IPS DF 6.9 (cell line): ENCODE measurements at regions not wholly inside any gene's neighbourhood (a gene's known extent, or its start where the extent isn't known, plus 50 kb on each side); places are given as distances from the start of the nearest gene placed in this dataset.
A peak's percentile ranks its signal among the peaks of the same experiment; 100 is the strongest.

Experiments used
- DNase-seq: peaks from one replicate; pipeline ENCODE4 v3.0.0-alpha.2; 2013; ENCODE audit warnings: low read depth, low spot score
- H3K27ac ChIP-seq: one replicate; pipeline ENCODE4 v1.5.1; 2013; ENCODE audit warnings: low read length, control low read depth
- H3K27me3 ChIP-seq: 2 replicates; pipeline ENCODE4 v1.6.1; 2013; ENCODE audit warnings: mild to moderate bottlenecking, low read length; ENCODE audit not compliant: control insufficient read depth, insufficient read depth
- H3K36me3 ChIP-seq: 2 replicates; pipeline ENCODE4 v1.6.1; 2013; ENCODE audit warnings: low read length; ENCODE audit not compliant: control insufficient read depth, insufficient read depth
- H3K4me1 ChIP-seq: 2 replicates; pipeline ENCODE4 v1.6.1; 2013; ENCODE audit warnings: low read length; ENCODE audit not compliant: control insufficient read depth, insufficient read depth
- H3K4me3 ChIP-seq: 2 replicates; pipeline ENCODE4 v1.5.1; 2013; ENCODE audit warnings: mild to moderate bottlenecking, low read length
- H3K9me3 ChIP-seq: 2 replicates; pipeline ENCODE4 v1.6.1; 2013; ENCODE audit warnings: low read length, inconsistent platforms; ENCODE audit not compliant: control insufficient read depth, insufficient read depth
- WGBS: extraction: QIAGEN DNeasy Blood & Tissue Kit; methylation state at CpG from one replicate; pipeline ENCODE4 v1.1.7; 2013; ENCODE audit warnings: mixed read lengths, missing lambda C conversion rate; ENCODE audit not compliant: insufficient read length, insufficient coverage; 5-methylcytosine and 5-hydroxymethylcytosine counted together

GRCh38 chr2:237158194-237158593 lies 72.5 kb downstream of the COPS8 start:
- no peak for DNase-seq
- H3K9me3 ChIP-seq = no peaks in the 10 kb centered on the region
- H3K27me3 ChIP-seq = no peaks in the 10 kb centered on the region
- H3K4me1 ChIP-seq = no peaks in the 10 kb centered on the region
- WGBS = no CpG with 5 or more reads among the region's 7 CpGs
- no peak overlapping the region for H3K27ac ChIP-seq
- H3K36me3 ChIP-seq = no peaks in the 10 kb centered on the region
- no peak overlapping the region for H3K4me3 ChIP-seq

GRCh38 chr2:237159006-237159911 lies 73.6 kb downstream of the COPS8 start:
- DNase-seq = no peak
- Histone ChIP-seq H3K27me3 (no peaks in the 10 kb centered on the region), H3K27ac (no peak overlapping the region), H3K4me3 (no peak overlapping the region), H3K4me1 (no peaks in the 10 kb centered on the region), H3K9me3 (no peaks in the 10 kb centered on the region), H3K36me3 (no peaks in the 10 kb centered on the region)
- WGBS = no CpG with 5 or more reads among the region's 10 CpGs

GRCh38 chr2:237160271-237160919 lies 74.7 kb downstream of the COPS8 start:
- no CpG with 5 or more reads among the region's 9 CpGs for WGBS
- Histone ChIP-seq H3K9me3 (no peaks in the 10 kb centered on the region), H3K4me1 (no peaks in the 10 kb centered on the region), H3K4me3 (no peak overlapping the region; the same call in 1 of the 2 replicates), H3K36me3 (no peaks in the 10 kb centered on the region), H3K27ac (no peak overlapping the region), H3K27me3 (no peaks in the 10 kb centered on the region)
- DNase-seq = no peak

DNA sequence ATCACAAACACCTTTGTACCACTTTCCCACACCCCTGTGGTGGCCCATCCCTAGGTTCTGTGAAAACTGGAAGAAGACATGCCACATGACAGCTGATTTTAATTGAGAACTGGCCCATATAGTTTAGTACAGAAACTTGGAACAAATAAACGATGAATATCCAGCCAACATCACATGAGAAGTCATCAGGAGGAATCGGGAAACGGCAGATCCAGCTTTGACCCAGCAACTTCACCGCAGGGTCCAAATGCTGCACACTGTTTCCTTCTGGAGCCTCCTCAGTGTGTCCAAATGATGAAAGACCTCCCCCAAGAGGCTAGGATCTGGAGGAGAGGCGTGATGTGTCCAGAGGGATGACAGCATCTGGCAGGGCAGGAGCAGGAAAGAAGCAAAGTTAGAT lies 75.5 kb downstream of the COPS8 start:
- Histone ChIP-seq H3K27me3 (no peaks in the 10 kb centered on the region), H3K36me3 (no peaks in the 10 kb centered on the region), H3K4me1 (no peaks in the 10 kb centered on the region), H3K4me3 (no peak overlapping the region), H3K9me3 (no peaks in the 10 kb centered on the region), H3K27ac (no peak overlapping the region)
- no CpG with 5 or more reads among the region's 5 CpGs for WGBS
- DNase-seq = no peak

- no CpG with 5 or more reads among the region's 5 CpGs for WGBS
- H3K27ac ChIP-seq = no peak overlapping the region
- H3K27me3 ChIP-seq = no peaks in the 10 kb centered on the region
- no peak for DNase-seq
- H3K9me3 ChIP-seq = no peaks in the 10 kb centered on the region
- H3K4me1 ChIP-seq = no peaks in the 10 kb centered on the region
- no peaks in the 10 kb centered on the region for H3K36me3 ChIP-seq
- H3K4me3 ChIP-seq = no peak overlapping the region
Observed at GRCh38 chr2:237162959-237163358, 77.3 kb downstream of the COPS8 start.

- no peak for DNase-seq
- no peaks in the 10 kb centered on the region for H3K27me3 ChIP-seq
- no peak overlapping the region for H3K27ac ChIP-seq
- no peaks in the 10 kb centered on the region for H3K36me3 ChIP-seq
- no peaks in the 10 kb centered on the region for H3K9me3 ChIP-seq
- 100% methylated on average over 1 of the region's 10 CpGs for WGBS
- no peaks in the 10 kb centered on the region for H3K4me1 ChIP-seq
- H3K4me3 ChIP-seq = no peak overlapping the region
Observed at GRCh38 chr2:237164474-237165042, 78.9 kb downstream of the COPS8 start.

DNA sequence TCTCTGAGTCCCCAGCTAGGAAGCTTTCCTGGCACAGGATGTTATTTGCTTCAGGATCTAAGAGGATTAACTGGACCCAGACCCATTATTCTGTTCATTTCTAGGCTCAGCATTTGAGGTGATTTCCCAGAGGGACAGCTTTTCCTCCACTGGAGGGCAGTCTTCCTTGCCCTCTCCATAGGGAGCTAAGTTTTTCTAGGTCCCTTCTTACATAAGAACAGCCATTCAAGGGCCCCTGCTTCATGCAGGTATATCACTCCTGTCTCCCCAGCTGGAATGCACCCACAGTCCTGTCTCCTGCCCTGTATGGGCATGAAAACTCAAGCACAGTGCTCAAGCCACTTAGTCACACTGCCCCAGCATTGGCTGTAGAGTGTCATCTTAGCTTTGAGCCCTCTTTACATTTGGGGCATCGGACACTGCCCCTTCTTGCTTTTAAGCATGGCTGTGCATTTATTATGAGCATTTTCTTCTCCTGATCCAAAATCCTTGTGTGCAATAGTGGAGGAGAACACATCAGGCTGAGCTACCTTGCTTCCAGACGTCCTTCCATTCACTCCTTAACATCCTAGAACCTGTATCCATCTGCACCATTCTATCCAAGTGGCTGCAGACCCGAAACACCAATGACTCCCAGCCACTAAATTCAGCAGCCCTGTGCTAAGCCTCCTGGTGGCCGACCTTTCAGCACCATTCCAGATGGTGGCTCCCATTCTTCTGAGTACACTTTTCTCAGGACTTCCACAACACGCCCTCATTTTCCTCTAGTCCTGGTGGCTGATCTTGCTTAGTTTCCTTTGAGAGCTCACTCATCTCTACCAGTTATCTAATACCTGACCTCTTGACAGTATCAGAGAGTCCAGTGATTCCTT lies 80.0 kb downstream of the COPS8 start:
- WGBS = no CpG with 5 or more reads among the region's 5 CpGs
- Histone ChIP-seq H3K9me3 (no peaks in the 10 kb centered on the region), H3K4me1 (no peaks in the 10 kb centered on the region), H3K27ac (no peak overlapping the region), H3K4me3 (no peak overlapping the region), H3K36me3 (no peaks in the 10 kb centered on the region), H3K27me3 (no peaks in the 10 kb centered on the region)
- peak; percentile 25 for DNase-seq

DNA sequence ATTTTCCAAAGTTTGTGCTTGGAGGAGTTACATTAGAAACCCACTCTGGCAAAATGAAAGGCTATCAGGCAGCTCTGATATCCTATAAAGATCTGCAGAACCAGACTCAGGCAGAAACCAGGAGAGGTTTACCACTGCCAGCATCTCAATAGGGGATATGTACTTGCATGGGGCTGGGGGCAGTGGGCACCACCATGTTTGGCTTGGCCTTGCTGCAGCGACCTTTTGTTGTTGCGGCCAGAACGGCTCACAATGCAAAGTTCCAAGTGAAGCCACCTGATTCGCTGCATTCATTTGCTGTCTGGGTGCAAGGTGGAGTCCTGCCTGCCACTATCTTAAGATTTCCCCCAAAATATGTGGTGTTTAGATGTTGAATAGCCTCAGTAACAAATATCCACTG lies 81.3 kb downstream of the COPS8 start:
- Histone ChIP-seq H3K4me3 (no peak overlapping the region), H3K36me3 (no peaks in the 10 kb centered on the region), H3K27ac (no peak overlapping the region), H3K4me1 (no peaks in the 10 kb centered on the region), H3K27me3 (no peaks in the 10 kb centered on the region), H3K9me3 (no peaks in the 10 kb centered on the region)
- no peak for DNase-seq
- no CpG with 5 or more reads among the region's 4 CpGs for WGBS

GRCh38 chr2:237167934-237168333 lies 82.2 kb downstream of the COPS8 start:
- no peaks in the 10 kb centered on the region for H3K4me1 ChIP-seq
- DNase-seq = no peak
- no peaks in the 10 kb centered on the region for H3K36me3 ChIP-seq
- no peak overlapping the region for H3K27ac ChIP-seq
- no peaks in the 10 kb centered on the region for H3K27me3 ChIP-seq
- no CpG with 5 or more reads among the region's 5 CpGs for WGBS
- H3K4me3 ChIP-seq = no peak overlapping the region
- no peaks in the 10 kb centered on the region for H3K9me3 ChIP-seq

GRCh38 chr2:237170020-237170419 lies 84.3 kb downstream of the COPS8 start:
- H3K36me3 ChIP-seq = no peaks in the 10 kb centered on the region
- no peak overlapping the region for H3K27ac ChIP-seq
- no peak for DNase-seq
- no CpG with 5 or more reads among the region's 1 CpG for WGBS
- H3K9me3 ChIP-seq = no peaks in the 10 kb centered on the region
- no peaks in the 10 kb centered on the region for H3K27me3 ChIP-seq
- H3K4me1 ChIP-seq = no peaks in the 10 kb centered on the region
- H3K4me3 ChIP-seq = no peak overlapping the region
